Medulla oblongata (tissue), 1 donor: ENCODE measurements at regions not wholly inside any gene's neighbourhood (a gene's known extent, or its start where the extent isn't known, plus 50 kb on each side); places are given as distances from the start of the nearest gene placed in this dataset.
A peak's percentile ranks its signal among the peaks of the same experiment; 100 is the strongest.

Source experiments
- DNase-seq: peaks from one replicate; pipeline ENCODE4 v3.0.0-alpha.2; 2015; ENCODE audit errors: extremely low spot score

DNA sequence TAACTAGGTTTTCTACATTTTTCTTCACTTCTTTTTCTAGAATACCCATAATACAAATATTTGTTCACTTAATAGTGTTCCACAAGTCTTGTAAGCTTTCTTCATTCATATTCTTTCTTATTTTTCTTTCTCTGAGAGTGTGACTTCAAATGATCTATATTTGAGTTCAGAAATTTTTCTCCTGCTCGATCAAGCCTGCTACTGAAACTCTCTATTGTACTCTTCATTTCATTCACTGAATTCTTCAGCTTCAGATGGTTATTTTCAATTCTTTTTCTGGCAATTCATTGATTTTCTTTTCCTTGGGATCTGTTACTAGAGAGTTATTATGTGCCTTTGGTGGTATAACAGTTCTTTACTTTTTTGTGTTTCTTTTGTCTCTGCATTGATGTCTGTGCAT, 82.5 kb upstream of the CAMK1G start:
- no peak for DNase-seq

DNA sequence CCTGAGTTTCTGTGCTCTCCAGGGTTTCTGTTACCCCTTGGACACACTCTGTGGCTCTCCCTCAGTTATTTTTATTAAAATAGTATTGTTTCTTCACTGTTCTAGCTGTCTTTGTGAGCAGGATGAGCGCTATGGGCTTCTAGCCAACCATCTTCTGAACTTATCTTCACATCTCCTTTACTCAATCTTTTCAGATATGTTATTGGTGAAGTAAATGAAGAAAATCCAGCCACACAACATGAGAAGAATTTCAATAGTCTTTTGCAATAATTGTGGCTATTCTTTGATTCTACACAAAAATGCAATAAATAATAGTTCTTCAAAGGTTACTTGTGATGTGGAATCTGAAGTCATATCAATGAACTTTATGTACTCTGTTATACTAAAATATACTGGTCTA, 80.3 kb upstream of the CAMK1G start:
- DNase-seq: no peak

DNA sequence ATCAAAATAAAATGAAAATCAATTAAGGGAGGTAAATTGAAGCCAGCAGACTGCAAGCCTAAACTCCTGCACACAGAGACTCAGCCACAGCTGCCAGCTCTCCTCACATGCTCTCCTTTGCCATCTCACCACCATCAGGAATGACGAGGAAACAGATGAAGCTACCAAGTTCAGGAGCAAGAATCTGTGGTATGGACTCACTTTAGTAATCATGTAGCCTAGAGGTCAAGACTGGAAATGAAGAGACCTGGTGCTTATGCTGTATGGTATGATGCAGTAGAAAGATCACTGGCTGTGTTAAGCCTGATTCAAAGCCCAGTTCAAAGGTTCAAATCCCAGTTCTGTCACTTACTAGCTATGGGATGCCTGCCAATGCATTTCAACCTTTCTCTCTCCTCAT, 78.9 kb upstream of the CAMK1G start:
- no peak for DNase-seq

DNA sequence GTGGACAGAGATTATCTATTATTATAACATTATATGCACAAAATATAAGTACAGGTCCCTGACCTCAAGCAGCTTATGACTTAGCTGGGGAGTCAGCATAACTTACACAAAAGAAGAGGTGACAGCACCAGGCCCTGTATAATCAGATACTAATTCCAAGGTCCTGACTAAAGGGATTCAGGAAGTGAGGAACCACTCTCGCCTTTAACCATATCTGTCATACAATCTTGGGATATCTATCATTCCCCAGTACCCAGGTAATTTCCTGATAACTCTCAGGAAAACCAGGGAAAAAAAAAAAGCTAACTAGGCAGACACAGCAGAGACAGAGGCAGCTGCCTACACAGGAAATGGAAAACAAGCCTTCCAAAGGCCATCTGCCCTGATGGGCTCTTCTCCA, 78.5 kb upstream of the CAMK1G start:
- no peak for DNase-seq

DNA sequence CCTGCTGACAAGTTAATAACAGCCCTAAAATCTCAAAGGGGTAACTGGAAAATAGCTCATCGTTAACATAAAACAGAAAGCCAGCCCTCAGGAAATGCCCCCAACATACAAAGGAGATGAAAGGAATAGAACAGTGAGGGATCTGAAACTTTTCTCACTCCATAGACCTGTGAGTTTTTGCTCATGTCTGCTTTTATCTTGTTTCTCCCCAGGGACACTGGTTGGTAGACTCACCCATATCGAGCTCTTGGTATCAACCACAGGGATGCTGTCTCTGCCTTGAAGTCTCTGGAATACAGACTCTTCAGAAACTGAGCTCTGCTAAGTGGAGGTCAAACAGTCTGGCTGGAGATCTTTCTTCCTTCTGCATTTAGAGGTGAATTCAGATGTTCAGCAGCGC, 77.4 kb upstream of the CAMK1G start:
- DNase-seq: no peak

DNA sequence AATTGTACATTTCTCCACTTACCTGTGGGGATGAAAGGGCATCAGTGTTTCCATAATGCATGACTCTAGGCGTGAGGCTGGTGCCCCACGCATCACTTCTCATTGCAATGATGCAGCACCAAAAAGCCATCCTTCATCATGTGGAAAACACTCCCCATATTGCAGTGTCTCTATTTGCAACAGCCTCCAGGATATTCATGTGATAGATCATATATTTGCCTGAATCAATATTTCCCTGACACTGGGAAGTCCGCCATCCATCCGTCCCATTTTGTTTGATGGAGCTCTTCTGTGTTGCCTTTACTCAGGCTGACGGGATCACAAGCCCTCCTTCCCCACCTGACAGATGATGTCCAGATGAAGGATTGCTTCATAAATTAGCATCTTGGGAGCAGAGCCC, 74.5 kb upstream of the CAMK1G start:
- DNase-seq: no peak

DNA sequence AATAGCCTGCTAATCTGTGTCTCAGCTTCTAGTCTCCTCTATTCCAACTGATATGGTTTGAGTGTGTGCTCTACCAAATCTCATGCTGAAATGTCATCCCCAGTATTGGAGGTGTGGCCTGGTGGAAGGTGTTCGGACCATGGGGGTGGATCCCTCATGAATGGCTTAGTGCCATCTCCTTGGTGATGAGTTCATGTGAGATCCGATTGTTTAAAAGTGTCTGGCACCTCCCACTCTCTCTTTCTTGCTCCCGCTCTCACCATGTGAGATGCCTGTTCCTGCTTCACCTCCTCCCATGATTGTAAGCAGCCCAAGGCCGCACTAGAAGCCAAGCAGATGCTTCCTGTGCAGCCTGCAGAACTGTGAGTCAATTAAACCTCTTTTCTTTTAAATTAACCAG, 73.5 kb upstream of the CAMK1G start:
- DNase-seq: no peak

DNA sequence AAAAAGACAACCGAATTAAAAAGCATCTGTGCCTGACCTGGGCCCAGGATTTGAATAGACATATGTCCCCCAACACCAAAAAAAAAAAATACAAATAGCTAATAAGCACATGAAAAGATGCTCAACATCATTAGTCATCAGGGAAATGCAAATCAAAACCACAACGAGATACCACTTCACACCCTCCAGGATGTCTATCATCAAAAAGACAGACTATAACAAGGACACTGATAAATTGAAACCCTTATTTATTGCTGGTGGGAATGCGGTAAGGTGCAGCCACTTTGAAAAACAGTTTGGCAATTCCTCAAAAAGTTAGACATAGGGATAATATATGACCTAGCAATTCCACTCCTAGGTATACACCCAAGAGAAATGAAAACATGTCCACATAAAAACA, 72.3 kb upstream of the CAMK1G start:
- no peak for DNase-seq

DNA sequence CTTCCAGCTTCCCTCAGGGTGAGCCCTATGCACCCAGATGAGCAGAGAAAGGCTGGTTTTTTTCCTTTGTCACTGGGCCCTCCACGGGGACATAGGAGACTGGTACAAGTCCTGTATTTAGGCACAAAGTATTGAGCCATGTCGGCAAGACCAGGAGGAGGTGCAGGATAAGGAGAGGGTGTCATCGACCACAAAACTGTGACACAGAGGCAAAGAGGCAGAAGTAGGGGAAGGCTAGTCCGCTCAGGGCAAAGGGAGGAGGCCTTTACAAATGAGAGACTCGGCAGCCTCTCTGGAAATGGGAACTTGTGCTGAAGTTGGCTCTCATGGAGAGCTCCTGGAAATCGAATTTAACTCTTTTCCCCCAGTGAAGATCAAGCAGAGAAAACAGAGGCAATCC, 70.7 kb upstream of the CAMK1G start:
- DNase-seq: no peak

DNA sequence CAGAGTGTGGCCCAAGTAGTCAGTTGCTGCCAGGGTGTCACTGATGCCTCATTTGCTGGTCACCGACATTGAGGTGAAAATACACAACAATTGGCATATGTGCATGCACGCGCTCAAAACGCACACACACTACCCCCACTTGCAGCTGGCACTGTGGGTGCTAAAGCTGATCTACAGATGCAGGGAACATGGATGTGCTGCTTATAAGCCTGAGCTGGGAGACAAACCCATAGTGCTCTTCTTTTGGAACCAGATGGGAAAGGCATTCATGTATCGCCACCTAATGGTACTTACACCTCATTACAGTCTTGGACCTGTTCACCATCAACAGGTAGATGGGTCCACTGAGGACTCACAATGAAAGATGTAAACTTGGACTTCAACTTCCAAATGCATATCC, 70.3 kb upstream of the CAMK1G start:
- peak; percentile 15 for DNase-seq

DNA sequence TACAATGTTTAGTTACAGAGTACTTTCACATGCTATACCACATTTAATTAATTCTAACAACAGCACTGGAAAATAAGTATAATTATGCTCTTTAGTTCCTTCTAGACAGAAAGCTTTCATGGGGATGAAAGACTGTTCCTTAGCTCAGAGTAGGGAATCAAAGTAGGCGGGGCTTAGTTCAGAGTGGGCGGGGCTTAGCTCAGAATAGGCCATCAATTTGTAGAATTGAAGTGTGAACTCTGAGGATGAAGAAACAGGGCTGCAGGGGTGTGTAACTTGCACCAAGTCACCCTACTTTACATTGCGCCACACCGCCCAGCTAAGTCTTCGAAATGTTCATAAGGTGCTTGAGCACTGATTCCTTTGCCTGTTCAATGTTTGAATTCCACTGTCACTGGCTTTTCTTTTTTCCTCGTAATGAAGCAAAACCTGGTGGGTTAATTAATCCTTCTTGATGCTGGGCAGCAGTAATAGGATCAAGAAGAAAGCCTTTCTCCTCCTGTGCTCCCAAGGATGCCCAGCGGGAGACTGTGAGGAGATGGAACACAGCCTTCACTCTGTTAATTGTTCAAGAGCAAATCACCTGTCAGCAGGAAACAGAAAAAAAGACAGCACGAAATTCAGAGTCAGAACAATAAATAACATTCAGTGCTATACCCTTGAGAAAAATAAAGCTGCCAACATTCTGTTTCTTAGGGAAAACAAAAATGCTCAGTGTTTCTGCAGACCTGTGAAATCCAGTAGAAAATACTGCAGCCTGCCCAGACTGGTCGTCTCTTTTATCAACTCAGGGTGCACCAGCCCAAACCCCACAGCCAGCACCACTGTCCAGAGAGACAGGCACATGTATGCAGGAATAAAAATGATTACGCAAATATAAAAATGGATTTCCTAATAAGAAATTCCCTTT, 66.5 kb upstream of the CAMK1G start:
- DNase-seq: no peak

DNA sequence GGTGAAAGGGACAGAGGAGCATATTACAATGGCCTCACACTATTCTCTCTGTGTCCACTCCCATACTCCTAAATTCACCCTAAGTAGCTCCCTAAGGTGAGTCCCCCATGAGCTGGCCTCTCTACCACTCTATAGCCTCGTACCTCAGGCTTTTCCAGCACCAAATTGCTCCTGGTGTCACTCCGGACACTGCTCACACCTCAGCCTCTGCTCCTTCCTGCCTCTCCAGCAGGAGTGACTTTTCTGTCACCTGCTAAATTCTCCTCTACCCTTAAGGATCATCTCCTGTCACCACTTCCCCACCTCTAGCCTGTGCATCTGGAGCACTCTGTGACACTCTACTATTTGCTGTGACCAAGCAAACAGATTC, 65.8 kb upstream of the CAMK1G start:
- no peak for DNase-seq

DNA sequence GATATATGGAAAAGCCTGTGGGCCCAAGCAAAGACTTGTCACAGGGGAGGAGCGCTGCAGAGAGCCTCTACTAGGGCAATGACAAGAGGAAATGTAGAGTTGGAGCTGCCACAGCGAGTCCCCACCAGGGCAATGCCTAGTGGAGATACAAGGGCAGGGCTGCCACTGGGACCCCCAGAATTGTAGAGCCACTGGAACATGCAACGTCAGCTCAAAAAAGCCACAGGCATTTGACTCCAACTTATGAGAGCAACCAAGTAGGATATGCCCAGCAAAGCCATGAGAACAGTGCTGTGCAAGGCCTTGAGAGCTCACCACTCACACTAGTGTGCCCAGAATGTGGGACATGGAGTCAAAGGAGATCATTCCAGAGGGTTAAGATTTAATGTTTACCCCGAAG, 63.7 kb upstream of the CAMK1G start:
- DNase-seq: no peak

DNA sequence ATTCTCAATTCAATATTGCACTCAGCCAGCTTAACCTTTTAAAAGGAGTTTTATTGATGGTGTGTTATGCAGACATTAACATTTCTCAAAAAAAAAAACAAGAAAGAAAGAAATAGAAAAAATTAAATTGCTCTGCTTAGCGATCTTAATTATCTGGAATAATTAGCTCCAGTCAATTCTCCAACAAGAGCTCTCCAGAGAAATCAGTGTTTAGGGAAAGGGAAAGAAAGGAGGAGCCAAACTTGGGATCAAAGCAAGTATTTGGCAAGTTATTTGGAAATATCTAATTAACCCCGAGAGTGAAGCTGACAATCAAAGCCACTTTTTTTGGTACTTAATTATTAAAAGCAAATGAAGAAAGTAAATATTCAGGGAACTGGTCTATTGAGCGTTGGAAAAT, 60.7 kb upstream of the CAMK1G start:
- no peak for DNase-seq

DNA sequence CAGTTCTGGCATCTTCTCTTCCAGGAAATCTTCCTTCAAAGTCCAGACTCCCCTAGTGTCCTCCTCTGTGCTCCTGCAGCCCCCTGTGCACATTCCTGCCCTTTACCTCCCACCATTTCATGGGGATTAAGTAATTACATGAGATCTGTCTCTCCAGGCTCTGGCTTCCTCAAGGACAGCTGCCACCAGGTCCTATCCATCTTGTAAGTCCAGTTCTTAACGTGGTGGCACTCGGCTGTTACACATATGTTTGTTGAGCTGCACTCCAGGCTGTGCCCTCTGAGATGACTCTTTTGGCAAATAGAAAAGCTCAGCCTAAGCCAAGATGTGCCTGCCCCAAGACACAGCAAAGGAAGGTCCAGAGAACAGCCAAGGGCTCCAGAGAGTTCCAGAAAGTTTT, 57.4 kb upstream of the CAMK1G start:
- no peak for DNase-seq

DNA sequence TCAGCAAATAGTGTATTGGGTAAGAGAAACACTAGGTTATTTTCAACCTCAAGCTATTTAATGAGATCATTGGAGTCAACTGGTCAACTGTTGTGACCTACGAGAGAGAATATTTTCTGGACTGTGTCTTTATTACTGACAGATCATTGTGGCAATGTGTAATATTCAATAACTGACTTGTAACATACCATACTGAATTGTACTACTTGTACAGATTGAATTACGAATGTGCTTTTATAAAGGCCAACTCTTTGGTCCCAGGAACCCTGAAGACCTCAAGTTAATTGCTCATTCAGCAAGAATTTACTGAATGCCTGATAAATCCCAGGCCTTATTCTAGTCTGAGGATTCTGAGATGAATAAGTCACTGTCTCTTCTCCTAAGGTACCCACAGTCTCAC, 56.1 kb upstream of the CAMK1G start:
- no peak for DNase-seq

DNA sequence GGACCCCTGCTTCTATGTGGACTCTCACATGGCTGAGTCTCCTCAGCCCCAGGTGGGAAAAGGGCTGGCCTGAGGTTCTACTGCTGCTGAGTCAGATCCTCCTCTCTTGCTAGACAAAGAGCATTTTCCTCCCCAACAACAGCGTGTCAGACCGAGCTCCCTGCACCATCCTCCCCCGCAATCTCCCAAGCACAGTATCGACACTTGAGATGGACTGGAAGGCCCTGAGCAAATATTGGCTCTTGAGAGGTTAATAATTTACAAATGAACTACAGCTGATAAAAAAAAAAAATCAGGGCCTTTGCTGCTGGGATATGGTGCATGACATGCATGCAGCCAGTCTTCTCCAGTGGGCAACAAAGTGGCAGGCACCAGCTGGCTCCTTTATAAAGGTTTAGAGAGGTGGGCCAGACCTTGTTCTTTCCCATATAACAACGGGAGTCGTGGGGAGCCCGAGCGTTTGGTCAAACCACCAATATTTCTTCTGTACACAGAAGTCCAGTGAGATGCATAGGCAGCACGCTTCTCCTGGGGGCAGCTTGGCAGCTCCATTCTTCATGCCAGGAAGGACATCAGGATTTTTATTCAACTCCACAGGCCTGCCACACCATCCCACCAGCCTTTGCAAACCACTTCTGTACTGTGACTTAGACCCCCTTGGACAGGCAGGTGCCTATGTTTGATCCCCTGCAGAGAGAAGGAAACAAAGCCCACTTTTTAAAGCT, 55.4 kb upstream of the CAMK1G start:
- DNase-seq: no peak

DNA sequence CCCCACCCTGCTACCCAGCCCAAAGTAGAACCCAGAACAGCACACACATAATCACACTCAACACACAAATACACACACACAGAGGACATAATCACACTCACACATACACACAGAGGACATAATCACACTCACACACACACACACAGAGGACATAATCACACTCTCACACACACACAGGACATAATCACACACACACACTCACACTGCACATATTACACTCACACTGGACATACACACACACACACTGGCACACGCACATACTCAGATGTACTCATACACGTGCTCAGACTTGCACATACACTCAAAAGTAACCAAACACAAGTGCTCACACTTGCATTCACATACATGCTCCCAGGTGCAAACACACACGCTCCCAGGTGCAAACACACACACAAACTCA, 54.3 kb upstream of the CAMK1G start:
- DNase-seq: no peak

DNA sequence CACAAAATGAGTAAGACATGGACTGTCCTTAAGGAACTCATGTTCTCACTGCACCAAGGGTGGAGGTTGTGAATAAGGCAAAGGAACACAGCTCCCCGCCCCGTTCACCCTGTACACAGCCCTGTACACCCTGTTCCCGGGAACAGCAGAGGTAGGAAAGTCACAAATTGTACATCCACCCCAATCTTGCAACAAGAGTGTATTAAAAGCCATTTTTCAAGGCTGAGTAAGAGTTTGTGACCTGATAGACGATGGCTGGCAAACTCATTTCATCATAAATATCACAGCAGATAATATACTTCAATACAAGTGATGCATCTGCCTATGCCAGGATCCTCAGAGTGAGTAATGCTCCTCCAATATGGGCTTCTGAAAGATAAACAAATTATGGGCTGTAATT, 52.5 kb upstream of the CAMK1G start:
- DNase-seq: no peak

DNA sequence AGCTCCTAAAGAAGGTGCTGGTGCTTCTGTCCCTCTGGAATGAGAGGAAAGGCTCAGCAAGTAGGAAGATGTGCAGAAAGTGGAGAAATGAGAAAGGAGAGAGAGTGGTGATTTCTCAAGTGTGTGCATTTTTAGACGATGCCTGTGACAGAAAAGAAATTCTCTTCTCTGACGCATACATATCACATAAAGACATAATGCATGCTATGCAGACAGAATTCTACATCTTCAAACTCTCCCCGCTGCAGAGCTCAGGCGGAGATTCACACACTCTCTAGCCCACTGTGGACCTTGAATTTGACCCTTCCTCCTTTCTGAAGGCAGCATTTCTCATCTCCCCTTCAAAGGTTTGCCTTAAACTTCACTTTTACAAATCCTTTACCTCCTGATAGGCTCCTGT, 52.0 kb upstream of the CAMK1G start:
- no peak for DNase-seq
